ENCODE measurements at regions not wholly inside any gene's neighbourhood (a gene's known extent, or its start where the extent isn't known, plus 50 kb on each side); places are given as distances from the start of the nearest gene placed in this dataset.

GRCh38 chr2:100708333-100708732 is 111.6 kb upstream of the NPAS2 start:
- TF ChIP-seq CTCF (IDR thresholded peaks at IDR 0.05; ENCODE audit: low read depth, low read length) (no peak), POLR2A (IDR thresholded peaks at IDR 0.05; ENCODE audit: extremely low read depth, insufficient read length) (no peak), MAX (IDR thresholded peaks at IDR 0.05; ENCODE audit: low read depth, low read length) (no peak), MYC (IDR thresholded peaks at IDR 0.05; ENCODE audit: low read depth, low read length) (no peak)

Data from NB4 (cell line).